Panc1 (cell line): ENCODE measurements at regions not wholly inside any gene's neighbourhood (a gene's known extent, or its start where the extent isn't known, plus 50 kb on each side); places are given as distances from the start of the nearest gene placed in this dataset.

ENCODE experiments used
- ATAC-seq: fragments of 200-7000 bp; cut with Tn5 transposase; 2 replicates; pipeline ENCODE4 v1.9.1; 2020; ENCODE audit warnings: mild to moderate bottlenecking, moderate library complexity
- BruUV-seq: library from RNA; stranded (reverse); fragments of 400-500 nt; replicated peaks from 2 replicates; lab custom pipeline; 2021; lab: Mats Ljungman, UMichigan
- CTCF ChIA-PET: fragments of 300-600 bp; sonication (Branson Sonifier 250); formaldehyde crosslinking; loops from one replicate; lab custom pipeline; 2022; ENCODE audit warnings: antibody characterized with exemption; lab: Charles Lee
- POLR2A ChIA-PET: fragments of 300-600 bp; sonication (Branson Sonifier 250); formaldehyde crosslinking; loops from one replicate; lab custom pipeline; 2022; ENCODE audit warnings: antibody characterized with exemption; lab: Charles Lee
- DNase-seq: peaks from one replicate; pipeline ENCODE4 v3.0.0-alpha.2; 2010; ENCODE audit warnings: low read depth, low spot score
- H3K27ac ChIP-seq: 2 replicates; pipeline ENCODE4 v1.5.1; 2011; ENCODE audit warnings: mild to moderate bottlenecking, low read length, inconsistent platforms
- H3K27me3 ChIP-seq: fragments of 200-500 bp; sonication (Bioruptor generic); 2 replicates; pipeline ENCODE4 v1.6.0; 2014; ENCODE audit warnings: low read length, inconsistent platforms; ENCODE audit not compliant: control insufficient read depth, insufficient read depth
- H3K36me3 ChIP-seq: fragments of 200-500 bp; sonication (Bioruptor generic); 2 replicates; pipeline ENCODE4 v1.5.1; 2014; ENCODE audit warnings: inconsistent platforms, mild to moderate bottlenecking, low read length, moderate library complexity; ENCODE audit not compliant: control insufficient read depth, insufficient read depth
- H3K4me1 ChIP-seq: 2 replicates; pipeline ENCODE4 v1.5.1; 2011; ENCODE audit warnings: inconsistent platforms, mild to moderate bottlenecking, low read length, moderate library complexity; ENCODE audit not compliant: control insufficient read depth, insufficient read depth
- H3K4me3 ChIP-seq, 2 experiments: 2 replicates each; pipeline ENCODE4 v1.5.1; 2011 to 2012; ENCODE audit warnings: low read depth in 2 of 2, low read length in 2 of 2, mild to moderate bottlenecking in 2 of 2, inconsistent platforms in 1 of 2, moderate library complexity in 1 of 2
- H3K9me3 ChIP-seq: fragments of 200-500 bp; sonication (Bioruptor generic); 2 replicates; pipeline ENCODE4 v1.5.1; 2014; ENCODE audit warnings: low read depth, mild to moderate bottlenecking, inconsistent platforms, low read length, moderate library complexity; ENCODE audit not compliant: control insufficient read depth, insufficient read depth
- POLR2AphosphoS5 ChIP-seq: IDR thresholded peaks from 2 replicates; pipeline ENCODE4 v1.6.1; 2012; ENCODE audit warnings: mild to moderate bottlenecking, low read depth, low read length, moderate library complexity
- SIN3A ChIP-seq: IDR thresholded peaks from 2 replicates; pipeline ENCODE4 v1.6.1; 2012; ENCODE audit warnings: low read depth, mild to moderate bottlenecking, low read length, moderate library complexity, borderline replicate concordance; ENCODE audit not compliant: insufficient read depth
- TCF7L2 ChIP-seq: IDR thresholded peaks from 2 replicates; pipeline ENCODE4 v1.6.1; 2011; ENCODE audit warnings: mild to moderate bottlenecking, low read depth, low read length, inconsistent platforms
- in situ Hi-C: cut with HindIII; loops from 2 replicates; pipeline ENCODE4 v1.10.0; 2016; ENCODE audit warnings: low sequenced_read_pairs, low pct_unique_long_range_greater_than_20kb
- intact Hi-C: fragments of 100-400 bp; cut with micrococcal nuclease; formaldehyde crosslinking; loops from one replicate; pipeline ENCODE4 v1.10.0; 2022; ENCODE audit not compliant: unreplicated experiment
- TF ChIP-seq, protein P1 (sequence below), 2 experiments: IDR thresholded peaks; 2 replicates each; pipeline ENCODE4 v1.6.1; 2011 to 2012; ENCODE audit warnings: low read depth in 2 of 2, control low read depth in 1 of 2, low read length in 1 of 2, mild to moderate bottlenecking in 1 of 2, moderate library complexity in 1 of 2; ENCODE audit not compliant: insufficient read depth in 1 of 2
- TF ChIP-seq, protein P2 (sequence below): fragments of 450-650 bp; IDR thresholded peaks from 2 replicates; pipeline ENCODE4 v1.5.1; 2017; ENCODE audit warnings: mild to moderate bottlenecking

DNA sequence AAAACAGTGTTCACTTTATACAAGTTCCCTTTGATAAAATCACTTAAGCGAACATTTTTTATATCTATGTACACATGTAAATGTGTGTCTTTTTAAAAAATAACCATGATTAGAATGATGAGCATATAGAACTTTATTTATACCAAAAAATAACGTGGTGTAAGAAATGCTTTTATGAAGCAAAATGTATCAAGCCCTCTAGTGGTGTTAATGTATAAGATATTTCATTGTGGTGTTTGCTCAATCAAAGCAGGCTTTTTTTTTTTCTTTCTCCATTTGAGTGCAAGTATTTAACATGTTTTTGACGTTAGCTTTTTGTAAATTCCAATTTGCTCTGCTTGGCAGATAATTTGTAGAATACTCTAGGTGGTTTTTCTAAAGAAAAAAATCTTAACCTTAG lies 2092.4 kb upstream of the TENM3 start:
- H3K4me3 ChIP-seq = no peak overlapping the region
- H3K4me1 ChIP-seq = no peaks in the 10 kb centered on the region
- intact Hi-C loops = no loop called here
- H3K27me3 ChIP-seq = no peaks in the 10 kb centered on the region
- no peak overlapping the region for H3K27ac ChIP-seq
- BruUV-seq = no TSS peak
- TF ChIP-seq POLR2AphosphoS5 (no peak), SIN3A (no peak), TCF7L2 (no peak)
- TF ChIP-seq, protein P1, sequence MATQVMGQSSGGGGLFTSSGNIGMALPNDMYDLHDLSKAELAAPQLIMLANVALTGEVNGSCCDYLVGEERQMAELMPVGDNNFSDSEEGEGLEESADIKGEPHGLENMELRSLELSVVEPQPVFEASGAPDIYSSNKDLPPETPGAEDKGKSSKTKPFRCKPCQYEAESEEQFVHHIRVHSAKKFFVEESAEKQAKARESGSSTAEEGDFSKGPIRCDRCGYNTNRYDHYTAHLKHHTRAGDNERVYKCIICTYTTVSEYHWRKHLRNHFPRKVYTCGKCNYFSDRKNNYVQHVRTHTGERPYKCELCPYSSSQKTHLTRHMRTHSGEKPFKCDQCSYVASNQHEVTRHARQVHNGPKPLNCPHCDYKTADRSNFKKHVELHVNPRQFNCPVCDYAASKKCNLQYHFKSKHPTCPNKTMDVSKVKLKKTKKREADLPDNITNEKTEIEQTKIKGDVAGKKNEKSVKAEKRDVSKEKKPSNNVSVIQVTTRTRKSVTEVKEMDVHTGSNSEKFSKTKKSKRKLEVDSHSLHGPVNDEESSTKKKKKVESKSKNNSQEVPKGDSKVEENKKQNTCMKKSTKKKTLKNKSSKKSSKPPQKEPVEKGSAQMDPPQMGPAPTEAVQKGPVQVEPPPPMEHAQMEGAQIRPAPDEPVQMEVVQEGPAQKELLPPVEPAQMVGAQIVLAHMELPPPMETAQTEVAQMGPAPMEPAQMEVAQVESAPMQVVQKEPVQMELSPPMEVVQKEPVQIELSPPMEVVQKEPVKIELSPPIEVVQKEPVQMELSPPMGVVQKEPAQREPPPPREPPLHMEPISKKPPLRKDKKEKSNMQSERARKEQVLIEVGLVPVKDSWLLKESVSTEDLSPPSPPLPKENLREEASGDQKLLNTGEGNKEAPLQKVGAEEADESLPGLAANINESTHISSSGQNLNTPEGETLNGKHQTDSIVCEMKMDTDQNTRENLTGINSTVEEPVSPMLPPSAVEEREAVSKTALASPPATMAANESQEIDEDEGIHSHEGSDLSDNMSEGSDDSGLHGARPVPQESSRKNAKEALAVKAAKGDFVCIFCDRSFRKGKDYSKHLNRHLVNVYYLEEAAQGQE (IDR thresholded peaks at IDR 0.05; ENCODE audit: insufficient read depth in 1 of 2, low read depth in 2 of 2, low read length in 1 of 2) = no peak
- TF ChIP-seq, protein P2, sequence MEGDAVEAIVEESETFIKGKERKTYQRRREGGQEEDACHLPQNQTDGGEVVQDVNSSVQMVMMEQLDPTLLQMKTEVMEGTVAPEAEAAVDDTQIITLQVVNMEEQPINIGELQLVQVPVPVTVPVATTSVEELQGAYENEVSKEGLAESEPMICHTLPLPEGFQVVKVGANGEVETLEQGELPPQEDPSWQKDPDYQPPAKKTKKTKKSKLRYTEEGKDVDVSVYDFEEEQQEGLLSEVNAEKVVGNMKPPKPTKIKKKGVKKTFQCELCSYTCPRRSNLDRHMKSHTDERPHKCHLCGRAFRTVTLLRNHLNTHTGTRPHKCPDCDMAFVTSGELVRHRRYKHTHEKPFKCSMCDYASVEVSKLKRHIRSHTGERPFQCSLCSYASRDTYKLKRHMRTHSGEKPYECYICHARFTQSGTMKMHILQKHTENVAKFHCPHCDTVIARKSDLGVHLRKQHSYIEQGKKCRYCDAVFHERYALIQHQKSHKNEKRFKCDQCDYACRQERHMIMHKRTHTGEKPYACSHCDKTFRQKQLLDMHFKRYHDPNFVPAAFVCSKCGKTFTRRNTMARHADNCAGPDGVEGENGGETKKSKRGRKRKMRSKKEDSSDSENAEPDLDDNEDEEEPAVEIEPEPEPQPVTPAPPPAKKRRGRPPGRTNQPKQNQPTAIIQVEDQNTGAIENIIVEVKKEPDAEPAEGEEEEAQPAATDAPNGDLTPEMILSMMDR = peak; percentile 21; the same call in 1 of the 2 replicates
- ChIA-PET CTCF (no interaction called here), POLR2A (no interaction called here)
- ATAC-seq (no peak), DNase-seq (no peak)
- no peaks in the 10 kb centered on the region for H3K9me3 ChIP-seq
- in situ Hi-C loops = no loop called here
- H3K36me3 ChIP-seq = no peaks in the 10 kb centered on the region

DNA sequence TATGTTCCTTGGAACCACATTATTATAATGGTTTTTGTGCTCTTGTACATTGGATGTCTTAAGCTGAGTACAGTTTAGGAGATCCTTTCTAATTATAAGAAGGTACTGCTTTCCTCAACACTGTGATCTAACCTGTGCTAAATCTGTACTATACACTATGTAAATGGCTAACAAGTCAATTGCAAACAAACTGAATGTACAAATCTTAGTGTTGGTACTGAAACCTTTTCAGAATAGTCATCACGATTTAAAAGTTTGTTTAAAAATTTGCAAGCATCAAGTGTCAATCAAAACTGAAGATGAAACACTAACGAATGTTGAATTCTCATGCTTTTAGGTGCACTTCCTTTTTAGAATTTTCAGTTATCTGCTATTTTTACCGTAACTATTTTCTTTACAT lies 2090.4 kb upstream of the TENM3 start:
- no peaks in the 10 kb centered on the region for H3K4me1 ChIP-seq
- TF ChIP-seq POLR2AphosphoS5 (no peak), TCF7L2 (no peak), SIN3A (no peak)
- TF ChIP-seq, protein P1 (IDR thresholded peaks at IDR 0.05; ENCODE audit: insufficient read depth in 1 of 2, low read depth in 2 of 2, low read length in 1 of 2) = no peak
- TF ChIP-seq, protein P2 = no peak
- no peaks in the 10 kb centered on the region for H3K36me3 ChIP-seq
- BruUV-seq = no TSS peak
- no peak for ATAC-seq
- DNase-seq = no peak
- no peaks in the 10 kb centered on the region for H3K27me3 ChIP-seq
- POLR2A ChIA-PET = no interaction called here
- CTCF ChIA-PET = no interaction called here
- no peak overlapping the region for H3K4me3 ChIP-seq
- intact Hi-C loops = no loop called here
- H3K9me3 ChIP-seq = no peaks in the 10 kb centered on the region
- H3K27ac ChIP-seq = no peak overlapping the region
- in situ Hi-C loops = no loop called here
